B cell (primary cell): ENCODE measurements at regions not wholly inside any gene's neighbourhood (a gene's known extent, or its start where the extent isn't known, plus 50 kb on each side); places are given as distances from the start of the nearest gene placed in this dataset.

ENCODE experiments used
- ATAC-seq: fragments of 200-7000 bp; cut with Tn5 transposase; one replicate; pipeline ENCODE4 v1.10.0; 2021; ENCODE audit warnings: low read depth, mild to moderate bottlenecking, moderate number of reproducible peaks, moderate library complexity
- CTCF ChIA-PET: fragments of 350-600 bp; sonication (Branson Sonifier 250); formaldehyde crosslinking; loops from one replicate; lab custom pipeline; 2021; ENCODE audit warnings: antibody characterized with exemption, inconsistent platforms; lab: Charles Lee
- POLR2A ChIA-PET: fragments of 350-600 bp; sonication (Branson Sonifier 250); formaldehyde crosslinking; loops from one replicate; lab custom pipeline; 2021; ENCODE audit warnings: antibody characterized with exemption; lab: Charles Lee
- DNase-seq: peaks from one replicate; pipeline ENCODE4 v3.0.0; 2013
- H2AFZ ChIP-seq: 2 replicates; pipeline ENCODE4 v1.6.1; 2012; ENCODE audit warnings: mild to moderate bottlenecking, low read depth, low read length; ENCODE audit not compliant: insufficient read depth, poor library complexity, severe bottlenecking
- H3K27ac ChIP-seq, 2 donors: 1 replicate in 1 of 2; 2 replicates in 1 of 2; pipeline ENCODE4 v1.5.1; 2012 to 2013; ENCODE audit warnings: low read length in 2 of 2, mild to moderate bottlenecking in 2 of 2, moderate library complexity in 1 of 2
- H3K27me3 ChIP-seq, 4 experiments: fragments of 200-600 bp in 1 of 4; sonication (generic) in 1 of 4; replicated peaks in 1 of 4; 1 replicate in 2 of 4; 2 replicates in 2 of 4; pipeline versions ENCODE4 v1.6.1 to v1.7.0; 2013 to 2016; ENCODE audit warnings: low read length in 3 of 4, mild to moderate bottlenecking in 2 of 4, mixed read lengths in 1 of 4, moderate library complexity in 1 of 4; ENCODE audit not compliant: insufficient read depth in 4 of 4, control insufficient read depth in 3 of 4; ENCODE audit errors: control extremely low read depth in 1 of 4
- H3K36me3 ChIP-seq, 2 experiments: replicated peaks in 1 of 2; 1 replicate in 1 of 2; 2 replicates in 1 of 2; pipeline versions ENCODE4 v1.6.1 to v1.7.1; 2013; ENCODE audit warnings: low read length in 1 of 2; ENCODE audit not compliant: insufficient read depth in 2 of 2, control insufficient read depth in 1 of 2; ENCODE audit errors: control extremely low read depth in 1 of 2, extremely low read depth in 1 of 2
- H3K4me1 ChIP-seq, 2 donors: fragments of 200-600 bp in 1 of 2; sonication (generic) in 1 of 2; 1 replicate in 1 of 2; 2 replicates in 1 of 2; pipeline versions ENCODE4 v1.5.1 to v1.6.1; 2013 to 2017; ENCODE audit warnings: low read length in 2 of 2; ENCODE audit not compliant: control insufficient read depth in 2 of 2, insufficient read depth in 2 of 2
- H3K4me2 ChIP-seq: replicated peaks from 2 replicates; pipeline ENCODE3; 2012; ENCODE audit warnings: mild to moderate bottlenecking, low read depth, low read length; ENCODE audit not compliant: poor library complexity, severe bottlenecking
- H3K4me3 ChIP-seq, 5 experiments: fragments of 200-600 bp in 1 of 5; sonication (generic) in 1 of 5; 1 replicate in 3 of 5; 2 replicates in 2 of 5; pipeline versions ENCODE4 v1.5.1 to v1.7.0; 2011 to 2016; ENCODE audit warnings: low read length in 4 of 5, mild to moderate bottlenecking in 4 of 5, low read depth in 2 of 5, control low read depth in 1 of 5, moderate library complexity in 1 of 5; ENCODE audit not compliant: insufficient read depth in 1 of 5; ENCODE audit errors: control extremely low read depth in 1 of 5, extremely low read depth in 1 of 5
- H3K79me2 ChIP-seq: fragments of 200-600 bp; sonication (generic); one replicate; pipeline ENCODE4 v1.6.0; 2016; ENCODE audit warnings: low read length; ENCODE audit not compliant: control insufficient read depth, insufficient read depth
- H3K9ac ChIP-seq: fragments of 200-600 bp; sonication (generic); 2 replicates; pipeline ENCODE4 v1.6.1; 2017; ENCODE audit warnings: mild to moderate bottlenecking, low read length, moderate library complexity
- H3K9me3 ChIP-seq, 3 donors: one replicate each; pipeline versions ENCODE4 v1.6.1 to v1.7.1; 2013; ENCODE audit warnings: low read length in 2 of 3; ENCODE audit not compliant: control insufficient read depth in 2 of 3, insufficient read depth in 1 of 3; ENCODE audit errors: control extremely low read depth in 1 of 3
- H4K20me1 ChIP-seq: 2 replicates; pipeline ENCODE4 v1.6.0; 2012; ENCODE audit warnings: mild to moderate bottlenecking, low read length; ENCODE audit not compliant: insufficient read depth, control insufficient read depth, poor library complexity, severe bottlenecking
- H3K27ac Mint-ChIP-seq: one replicate; pipeline ENCODE4 v1.8.0; 2021; ENCODE audit warnings: mixed read lengths
- H3K27me3 Mint-ChIP-seq: one replicate; pipeline ENCODE4 v1.8.0; 2021; ENCODE audit warnings: mixed read lengths
- H3K4me1 Mint-ChIP-seq: one replicate; pipeline ENCODE4 v1.8.0; 2021; ENCODE audit warnings: mixed read lengths
- H3K4me3 Mint-ChIP-seq: one replicate; pipeline ENCODE4 v1.8.0; 2021; ENCODE audit warnings: mixed read lengths
- H3K9me3 Mint-ChIP-seq: one replicate; pipeline ENCODE4 v1.8.0; 2022; ENCODE audit warnings: mixed read lengths; ENCODE audit not compliant: insufficient read depth
- EZH2 ChIP-seq: IDR thresholded peaks from 2 replicates; pipeline ENCODE4 v1.6.1; 2012; ENCODE audit warnings: borderline replicate concordance, low read depth, mild to moderate bottlenecking, moderate library complexity, low read length; ENCODE audit not compliant: insufficient read depth, poor library complexity, severe bottlenecking
- WGBS: methylation state at CpG from one replicate; pipeline ENCODE4 v1.1.5; 2013; ENCODE audit warnings: missing lambda C conversion rate; ENCODE audit not compliant: insufficient coverage; 5-methylcytosine and 5-hydroxymethylcytosine counted together
- intact Hi-C: fragments of 100-400 bp; cut with micrococcal nuclease; formaldehyde crosslinking; loops from one replicate; pipeline ENCODE4 v1.10.0; 2022
- TF ChIP-seq, protein P1 (sequence below): fragments of 200-600 bp; IDR thresholded peaks from one replicate; pipeline ENCODE4 v1.8.0; 2022; ENCODE audit warnings: antibody characterized with exemption, mild to moderate bottlenecking

DNA sequence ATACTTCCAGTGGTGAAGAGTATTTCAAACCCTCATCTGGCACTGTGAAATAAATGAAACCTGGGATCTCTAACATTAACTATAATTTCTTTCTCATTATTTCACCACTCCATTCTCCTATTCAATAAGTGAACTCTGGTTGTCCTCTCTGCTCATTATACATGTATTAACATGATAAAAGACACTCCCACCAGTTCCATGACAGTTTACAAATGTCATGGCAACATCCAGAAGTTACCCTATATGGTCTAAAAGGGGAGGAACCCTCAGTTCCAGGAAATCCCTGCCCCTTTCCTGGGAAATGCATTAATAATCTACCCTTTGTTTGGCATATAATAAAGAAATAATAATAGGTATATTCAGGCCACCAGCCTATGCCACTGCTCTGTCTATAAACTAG is 62.7 kb upstream of the BRINP3 start:
- Histone ChIP-seq H3K4me3 (no peak overlapping the region), H3K4me1 (no peaks in the 10 kb centered on the region), H3K27me3 (no peaks in the 10 kb centered on the region), H3K27ac (no peak overlapping the region), H2AFZ (no peak overlapping the region), H4K20me1 (no peaks in the 10 kb centered on the region), H3K4me2 (no peak overlapping the region), H3K79me2 (no peaks in the 10 kb centered on the region), H3K36me3 (no peaks in the 10 kb centered on the region), H3K9me3 (no peaks in the 10 kb centered on the region), H3K9ac (no peak overlapping the region)
- no peak for DNase-seq
- H3K9me3 Mint-ChIP-seq = no peaks in the 10 kb centered on the region
- no peak for ATAC-seq
- H3K27ac Mint-ChIP-seq = no peak overlapping the region
- POLR2A ChIA-PET = no interaction called here
- no peaks in the 10 kb centered on the region for H3K4me1 Mint-ChIP-seq
- CTCF ChIA-PET = no interaction called here
- no peaks in the 10 kb centered on the region for H3K27me3 Mint-ChIP-seq
- intact Hi-C loops = no loop called here
- no peak overlapping the region for H3K4me3 Mint-ChIP-seq
- TF ChIP-seq EZH2 = no peak
- TF ChIP-seq, protein P1, sequence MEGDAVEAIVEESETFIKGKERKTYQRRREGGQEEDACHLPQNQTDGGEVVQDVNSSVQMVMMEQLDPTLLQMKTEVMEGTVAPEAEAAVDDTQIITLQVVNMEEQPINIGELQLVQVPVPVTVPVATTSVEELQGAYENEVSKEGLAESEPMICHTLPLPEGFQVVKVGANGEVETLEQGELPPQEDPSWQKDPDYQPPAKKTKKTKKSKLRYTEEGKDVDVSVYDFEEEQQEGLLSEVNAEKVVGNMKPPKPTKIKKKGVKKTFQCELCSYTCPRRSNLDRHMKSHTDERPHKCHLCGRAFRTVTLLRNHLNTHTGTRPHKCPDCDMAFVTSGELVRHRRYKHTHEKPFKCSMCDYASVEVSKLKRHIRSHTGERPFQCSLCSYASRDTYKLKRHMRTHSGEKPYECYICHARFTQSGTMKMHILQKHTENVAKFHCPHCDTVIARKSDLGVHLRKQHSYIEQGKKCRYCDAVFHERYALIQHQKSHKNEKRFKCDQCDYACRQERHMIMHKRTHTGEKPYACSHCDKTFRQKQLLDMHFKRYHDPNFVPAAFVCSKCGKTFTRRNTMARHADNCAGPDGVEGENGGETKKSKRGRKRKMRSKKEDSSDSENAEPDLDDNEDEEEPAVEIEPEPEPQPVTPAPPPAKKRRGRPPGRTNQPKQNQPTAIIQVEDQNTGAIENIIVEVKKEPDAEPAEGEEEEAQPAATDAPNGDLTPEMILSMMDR = no peak

DNA sequence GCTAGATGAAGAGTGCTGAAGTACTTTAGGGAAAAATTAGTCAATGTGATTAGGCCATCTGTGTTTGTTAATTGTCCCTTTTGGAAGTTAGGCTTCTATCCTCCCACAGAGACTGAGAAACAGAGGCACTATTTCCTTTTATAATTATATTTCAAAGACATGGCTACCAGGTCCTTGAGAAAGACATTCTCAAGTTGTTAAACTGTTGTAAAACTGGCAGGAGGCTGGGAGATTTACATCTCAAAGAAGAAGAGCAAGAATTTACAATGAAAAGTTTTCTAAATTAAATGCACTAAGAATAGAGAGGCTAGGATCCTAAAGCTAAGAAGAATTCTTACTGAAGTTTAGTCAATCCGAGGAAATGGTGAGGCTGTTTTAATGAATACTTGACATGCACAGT is 74.0 kb upstream of the BRINP3 start:
- no peaks in the 10 kb centered on the region for H3K36me3 ChIP-seq
- WGBS = no CpG with 5 or more reads among the region's 1 CpG
- no peak overlapping the region for H2AFZ ChIP-seq
- POLR2A ChIA-PET = no interaction called here
- H3K4me3 ChIP-seq = no peak overlapping the region
- intact Hi-C loops = no loop called here
- H3K4me2 ChIP-seq = no peak overlapping the region
- TF ChIP-seq, protein P1 = no peak
- no peak for TF ChIP-seq EZH2
- no peaks in the 10 kb centered on the region for H4K20me1 ChIP-seq
- H3K9me3 ChIP-seq = no peaks in the 10 kb centered on the region
- Mint-ChIP-seq H3K27ac (no peak overlapping the region), H3K27me3 (no peaks in the 10 kb centered on the region), H3K4me1 (no peaks in the 10 kb centered on the region), H3K4me3 (no peak overlapping the region), H3K9me3 (no peaks in the 10 kb centered on the region)
- no peak overlapping the region for H3K9ac ChIP-seq
- no peak for DNase-seq
- H3K4me1 ChIP-seq = no peaks in the 10 kb centered on the region
- no peak overlapping the region for H3K27ac ChIP-seq
- no peaks in the 10 kb centered on the region for H3K79me2 ChIP-seq
- CTCF ChIA-PET = no interaction called here
- H3K27me3 ChIP-seq = no peaks in the 10 kb centered on the region
- ATAC-seq = no peak
